Right lobe of liver (tissue), 6 donors: ENCODE measurements at regions not wholly inside any gene's neighbourhood (a gene's known extent, or its start where the extent isn't known, plus 50 kb on each side); places are given as distances from the start of the nearest gene placed in this dataset.

Experiments used
- ATAC-seq, 4 donors: fragments of 200-7000 bp; cut with Tn5 transposase; one replicate each; pipeline ENCODE4 v1.9.1; 2020; ENCODE audit warnings: mild to moderate bottlenecking in 4 of 4, moderate library complexity in 4 of 4
- DNase-seq, 3 donors: peaks; one replicate each; pipeline ENCODE4 v3.0.0-alpha.2; 2020
- H3K27ac ChIP-seq, 3 donors: fragments of 200-600 bp; one replicate each; pipeline ENCODE4 v1.8.0; 2022
- H3K27me3 ChIP-seq, 2 donors: fragments of 200-600 bp; one replicate each; pipeline ENCODE4 v1.8.0; 2022
- H3K36me3 ChIP-seq, 4 donors: fragments of 200-600 bp; sonication (generic) in 1 of 4; one replicate each; pipeline versions ENCODE4 v1.5.1 to v1.8.0; 2017 to 2022; ENCODE audit warnings: control low read depth in 1 of 4
- H3K4me1 ChIP-seq, 4 donors: fragments of 200-600 bp; sonication (generic) in 1 of 4; one replicate each; pipeline versions ENCODE4 v1.5.1 to v1.8.0; 2017 to 2022; ENCODE audit warnings: control low read depth in 1 of 4
- H3K4me3 ChIP-seq, 3 donors: fragments of 200-600 bp; one replicate each; pipeline ENCODE4 v1.8.0; 2022
- H3K9me3 ChIP-seq, 4 donors: fragments of 200-600 bp; sonication (generic) in 1 of 4; one replicate each; pipeline versions ENCODE4 v1.5.1 to v1.8.0; 2017 to 2022; ENCODE audit warnings: control low read depth in 1 of 4
- POLR2A ChIP-seq: fragments of 450-650 bp; IDR thresholded peaks from one replicate; pipeline ENCODE4 v1.6.1; 2017; ENCODE audit warnings: antibody characterized with exemption, mild to moderate bottlenecking
- WGBS: methylation state at CpG from one replicate; pipeline ENCODE4 v1.1.6; 2018; ENCODE audit warnings: low coverage, low lambda C conversion rate; ENCODE audit not compliant: insufficient coverage; ENCODE audit errors: missing lambda C conversion rate; 5-methylcytosine and 5-hydroxymethylcytosine counted together
- intact Hi-C, 2 donors: fragments of 100-400 bp; cut with DNase I; formaldehyde crosslinking; loops; one replicate each; pipeline versions ENCODE4 v1.11.2 to v1.14.1; 2022
- TF ChIP-seq, protein P1 (sequence below), 4 donors: fragments of 200-600 bp in 3 of 4; fragments of 450-650 bp in 1 of 4; IDR thresholded peaks; one replicate each; pipeline versions ENCODE4 v1.5.1 to v1.8.0; 2016 to 2022; ENCODE audit warnings: antibody characterized with exemption in 4 of 4, mild to moderate bottlenecking in 2 of 4
- donor health status: DM: no; HTN: yes; CAD: no.
- donor health status: DM: no; HTN: no; CAD: no.
- donor health status: DM: no; HTN: no; CAD: no.
- donor health status: DM: no; HTN: yes; CAD: no.
- donor health status: DM: no; HTN: yes; CAD: no.

DNA sequence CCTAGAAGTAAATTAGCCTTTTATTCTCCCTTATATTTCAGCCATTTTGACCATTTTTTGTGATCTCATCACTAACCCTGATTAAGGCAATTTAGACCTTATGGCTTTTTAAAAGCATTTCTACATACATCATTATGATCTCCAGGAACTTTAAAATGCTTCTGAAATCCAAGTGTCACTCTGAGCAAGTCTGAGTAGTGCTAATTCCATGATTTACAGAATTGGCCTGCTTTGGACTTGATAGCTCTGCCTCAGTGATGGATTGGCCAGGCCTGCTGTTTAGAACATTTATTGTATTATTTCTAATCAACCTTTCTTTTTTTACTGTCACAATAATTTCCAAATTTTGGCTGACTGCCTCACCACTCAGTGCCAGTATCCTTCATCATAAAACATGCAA lies 116.4 kb downstream of the KCNA4 start:
- H3K4me3 ChIP-seq: no peak overlapping the region
- no peaks in the 10 kb centered on the region for H3K4me1 ChIP-seq
- no peaks in the 10 kb centered on the region for H3K9me3 ChIP-seq
- H3K27me3 ChIP-seq: no peaks in the 10 kb centered on the region
- ATAC-seq (no peak), DNase-seq (no peak)
- TF ChIP-seq, protein P1, sequence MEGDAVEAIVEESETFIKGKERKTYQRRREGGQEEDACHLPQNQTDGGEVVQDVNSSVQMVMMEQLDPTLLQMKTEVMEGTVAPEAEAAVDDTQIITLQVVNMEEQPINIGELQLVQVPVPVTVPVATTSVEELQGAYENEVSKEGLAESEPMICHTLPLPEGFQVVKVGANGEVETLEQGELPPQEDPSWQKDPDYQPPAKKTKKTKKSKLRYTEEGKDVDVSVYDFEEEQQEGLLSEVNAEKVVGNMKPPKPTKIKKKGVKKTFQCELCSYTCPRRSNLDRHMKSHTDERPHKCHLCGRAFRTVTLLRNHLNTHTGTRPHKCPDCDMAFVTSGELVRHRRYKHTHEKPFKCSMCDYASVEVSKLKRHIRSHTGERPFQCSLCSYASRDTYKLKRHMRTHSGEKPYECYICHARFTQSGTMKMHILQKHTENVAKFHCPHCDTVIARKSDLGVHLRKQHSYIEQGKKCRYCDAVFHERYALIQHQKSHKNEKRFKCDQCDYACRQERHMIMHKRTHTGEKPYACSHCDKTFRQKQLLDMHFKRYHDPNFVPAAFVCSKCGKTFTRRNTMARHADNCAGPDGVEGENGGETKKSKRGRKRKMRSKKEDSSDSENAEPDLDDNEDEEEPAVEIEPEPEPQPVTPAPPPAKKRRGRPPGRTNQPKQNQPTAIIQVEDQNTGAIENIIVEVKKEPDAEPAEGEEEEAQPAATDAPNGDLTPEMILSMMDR (IDR thresholded peaks at IDR 0.05): no peak
- TF ChIP-seq POLR2A: no peak
- no peak overlapping the region for H3K27ac ChIP-seq
- no peaks in the 10 kb centered on the region for H3K36me3 ChIP-seq
- intact Hi-C loops: no loop called here

GRCh38 chr11:29879560-29879959 lies 137.3 kb downstream of the KCNA4 start:
- intact Hi-C loops: no loop called here
- H3K27me3 ChIP-seq: no peaks in the 10 kb centered on the region
- TF ChIP-seq, protein P1 (IDR thresholded peaks at IDR 0.05): no peak
- TF ChIP-seq POLR2A: no peak
- no peak for DNase-seq
- ATAC-seq: no peak
- no peaks in the 10 kb centered on the region for H3K9me3 ChIP-seq
- WGBS: 41% methylated on average over 6 of the region's 6 CpGs
- no peaks in the 10 kb centered on the region for H3K36me3 ChIP-seq
- H3K4me1 ChIP-seq: no peaks in the 10 kb centered on the region
- no peak overlapping the region for H3K27ac ChIP-seq
- no peak overlapping the region for H3K4me3 ChIP-seq

DNA sequence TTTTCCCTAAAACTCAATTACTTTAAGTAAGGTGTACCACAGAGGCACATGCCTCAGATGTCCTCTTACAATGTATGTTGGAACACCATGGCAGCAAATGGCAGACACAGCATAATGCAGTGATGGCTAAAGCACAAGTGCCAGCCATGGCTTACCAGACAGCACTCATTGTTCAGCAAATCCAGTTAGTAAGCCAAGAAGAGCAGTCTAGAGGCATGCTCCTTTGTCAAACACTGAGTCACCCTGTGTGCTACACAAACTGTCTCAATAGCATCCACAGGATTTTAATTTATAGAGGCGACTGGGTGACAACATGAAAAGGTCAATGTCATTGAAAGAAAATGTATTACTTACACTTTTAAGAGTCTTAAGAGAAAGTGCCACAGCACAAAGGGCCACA lies 140.6 kb downstream of the KCNA4 start:
- H3K4me1 ChIP-seq: no peaks in the 10 kb centered on the region
- ATAC-seq (no peak), DNase-seq (no peak)
- no peaks in the 10 kb centered on the region for H3K27me3 ChIP-seq
- no peaks in the 10 kb centered on the region for H3K36me3 ChIP-seq
- H3K27ac ChIP-seq: no peak overlapping the region
- WGBS: 50% methylated on average over 1 of the region's 1 CpG
- H3K9me3 ChIP-seq: no peaks in the 10 kb centered on the region
- H3K4me3 ChIP-seq: no peak overlapping the region
- intact Hi-C loops: no loop called here
- TF ChIP-seq, protein P1 (IDR thresholded peaks at IDR 0.05): no peak
- TF ChIP-seq POLR2A: no peak

DNA sequence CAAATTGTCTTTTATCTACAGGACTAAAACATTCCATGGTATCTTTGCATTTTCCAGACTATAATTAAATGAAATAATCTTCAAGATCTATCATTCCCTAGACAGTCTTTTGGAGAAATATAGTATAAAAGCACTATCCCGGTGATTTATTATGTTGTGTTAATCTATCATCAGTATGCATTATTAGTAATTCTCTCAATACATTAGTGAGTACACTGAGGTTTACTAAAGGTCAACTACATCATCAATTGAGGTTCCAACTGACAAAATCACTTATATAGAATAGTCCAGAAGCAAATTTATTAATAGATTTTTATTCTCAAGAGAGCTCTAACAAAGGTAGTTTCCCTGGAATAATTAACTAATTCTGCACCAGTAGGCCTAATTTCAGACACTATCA lies 169.6 kb downstream of the KCNA4 start:
- no peaks in the 10 kb centered on the region for H3K4me1 ChIP-seq
- H3K36me3 ChIP-seq: no peaks in the 10 kb centered on the region
- no peaks in the 10 kb centered on the region for H3K27me3 ChIP-seq
- TF ChIP-seq, protein P1 (IDR thresholded peaks at IDR 0.05): no peak
- no peak for TF ChIP-seq POLR2A
- WGBS: 85% methylated on average over 1 of the region's 1 CpG
- no peak overlapping the region for H3K4me3 ChIP-seq
- ATAC-seq: no peak
- H3K27ac ChIP-seq: no peak overlapping the region
- DNase-seq: no peak
- H3K9me3 ChIP-seq: no peaks in the 10 kb centered on the region
- intact Hi-C loops: no loop called here

- H3K27ac ChIP-seq: no peak overlapping the region
- H3K9me3 ChIP-seq: no peaks in the 10 kb centered on the region
- intact Hi-C loops: no loop called here
- ATAC-seq (no peak), DNase-seq (no peak)
- no peak overlapping the region for H3K4me3 ChIP-seq
- no peaks in the 10 kb centered on the region for H3K27me3 ChIP-seq
- WGBS: 38% methylated on average over 3 of the region's 3 CpGs
- TF ChIP-seq, protein P1 (IDR thresholded peaks at IDR 0.05): no peak
- no peak for TF ChIP-seq POLR2A
- H3K36me3 ChIP-seq: no peaks in the 10 kb centered on the region
- no peaks in the 10 kb centered on the region for H3K4me1 ChIP-seq
These were observed 172.0 kb downstream of the KCNA4 start for GRCh38 chr11:29844701-29845379.
